ENCODE measurements at regions not wholly inside any gene's neighbourhood (a gene's known extent, or its start where the extent isn't known, plus 50 kb on each side); places are given as distances from the start of the nearest gene placed in this dataset.

DNA sequence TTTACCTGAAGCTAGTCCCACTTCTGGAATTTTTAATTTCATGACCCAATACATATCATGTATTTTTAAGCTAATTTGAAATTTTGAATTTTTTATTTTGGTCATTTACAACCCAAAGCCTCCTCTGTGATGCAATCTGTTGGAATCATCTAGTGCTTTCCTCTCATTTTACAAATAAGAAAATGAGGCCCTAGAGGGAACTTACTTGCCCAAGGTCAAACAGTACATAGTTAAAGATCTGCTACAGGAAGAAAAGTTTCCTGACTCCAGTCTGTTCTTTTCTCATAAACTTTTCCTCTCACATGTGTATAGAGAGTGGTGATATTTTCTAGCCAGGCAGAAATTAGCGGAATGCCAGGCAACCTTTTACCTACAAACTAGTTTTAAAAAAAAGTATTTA is 59.3 kb upstream of the DPT start:
- Histone ChIP-seq H3K4me2 (ENCODE audit: insufficient read depth, low read length) (no peak overlapping the region), H3K9me3 (ENCODE audit: insufficient read depth, low read length, severe bottlenecking) (no peaks in the 10 kb centered on the region), H3K9ac (ENCODE audit: low read depth, low read length) (no peak overlapping the region), H3K79me2 (ENCODE audit: insufficient read depth, low read length) (no peaks in the 10 kb centered on the region), H3K27ac (ENCODE audit: low read length) (no peak overlapping the region), H3K4me1 (ENCODE audit: insufficient read depth, low read length) (no peaks in the 10 kb centered on the region), H4K20me1 (ENCODE audit: insufficient read depth, low read length) (no peaks in the 10 kb centered on the region), H3K4me3 (ENCODE audit: low read depth in 1 of 2, low read length in 2 of 2) (no peak overlapping the region), H2AFZ (ENCODE audit: low read depth, low read length) (no peak overlapping the region), H3K36me3 (ENCODE audit: insufficient read depth, low read length) (no peaks in the 10 kb centered on the region), H3K27me3 (ENCODE audit: insufficient read depth, low read length, poor library complexity) (no peaks in the 10 kb centered on the region)
- no peak for TF ChIP-seq EZH2 (IDR thresholded peaks at IDR 0.05; ENCODE audit: borderline replicate concordance, low read depth, low read length, severe bottlenecking)
- TF ChIP-seq, protein P1, sequence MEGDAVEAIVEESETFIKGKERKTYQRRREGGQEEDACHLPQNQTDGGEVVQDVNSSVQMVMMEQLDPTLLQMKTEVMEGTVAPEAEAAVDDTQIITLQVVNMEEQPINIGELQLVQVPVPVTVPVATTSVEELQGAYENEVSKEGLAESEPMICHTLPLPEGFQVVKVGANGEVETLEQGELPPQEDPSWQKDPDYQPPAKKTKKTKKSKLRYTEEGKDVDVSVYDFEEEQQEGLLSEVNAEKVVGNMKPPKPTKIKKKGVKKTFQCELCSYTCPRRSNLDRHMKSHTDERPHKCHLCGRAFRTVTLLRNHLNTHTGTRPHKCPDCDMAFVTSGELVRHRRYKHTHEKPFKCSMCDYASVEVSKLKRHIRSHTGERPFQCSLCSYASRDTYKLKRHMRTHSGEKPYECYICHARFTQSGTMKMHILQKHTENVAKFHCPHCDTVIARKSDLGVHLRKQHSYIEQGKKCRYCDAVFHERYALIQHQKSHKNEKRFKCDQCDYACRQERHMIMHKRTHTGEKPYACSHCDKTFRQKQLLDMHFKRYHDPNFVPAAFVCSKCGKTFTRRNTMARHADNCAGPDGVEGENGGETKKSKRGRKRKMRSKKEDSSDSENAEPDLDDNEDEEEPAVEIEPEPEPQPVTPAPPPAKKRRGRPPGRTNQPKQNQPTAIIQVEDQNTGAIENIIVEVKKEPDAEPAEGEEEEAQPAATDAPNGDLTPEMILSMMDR (IDR thresholded peaks at IDR 0.05; ENCODE audit: borderline replicate concordance, extremely low read depth, low read length, poor library complexity, severe bottlenecking): no peak
- DNase-seq: no peak
- no peak for ATAC-seq (ENCODE audit: insufficient read depth, low read depth)

DNA sequence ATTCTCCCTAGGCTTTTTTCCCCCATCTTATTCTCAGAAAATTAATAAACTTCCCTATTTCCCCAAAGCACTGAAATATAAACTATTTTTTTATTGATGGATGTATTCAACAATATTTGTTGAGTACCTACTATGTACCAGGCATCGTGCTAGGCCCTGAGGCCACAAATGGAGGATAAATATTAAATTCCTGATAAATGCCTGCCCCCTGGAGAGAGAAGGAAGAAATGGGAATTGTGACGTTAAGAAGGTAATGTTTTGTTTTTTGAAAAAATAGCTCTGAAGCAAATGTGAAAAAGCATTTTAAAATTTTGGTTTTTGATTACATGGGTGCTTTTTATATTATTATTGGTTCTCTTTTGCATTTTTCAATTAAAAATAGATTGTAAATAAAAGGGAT is 60.5 kb upstream of the DPT start:
- no peak overlapping the region for H3K4me2 ChIP-seq (ENCODE audit: insufficient read depth, low read length)
- no peak for DNase-seq
- TF ChIP-seq, protein P1 (IDR thresholded peaks at IDR 0.05; ENCODE audit: borderline replicate concordance, extremely low read depth, low read length, poor library complexity, severe bottlenecking): peak; percentile 7
- TF ChIP-seq EZH2 (IDR thresholded peaks at IDR 0.05; ENCODE audit: borderline replicate concordance, low read depth, low read length, severe bottlenecking): no peak
- no peaks in the 10 kb centered on the region for H3K79me2 ChIP-seq (ENCODE audit: insufficient read depth, low read length)
- H3K4me3 ChIP-seq (ENCODE audit: low read depth in 1 of 2, low read length in 2 of 2): no peak overlapping the region
- no peaks in the 10 kb centered on the region for H3K9me3 ChIP-seq (ENCODE audit: insufficient read depth, low read length, severe bottlenecking)
- no peaks in the 10 kb centered on the region for H3K36me3 ChIP-seq (ENCODE audit: insufficient read depth, low read length)
- no peaks in the 10 kb centered on the region for H3K27me3 ChIP-seq (ENCODE audit: insufficient read depth, low read length, poor library complexity)
- H2AFZ ChIP-seq (ENCODE audit: low read depth, low read length): no peak overlapping the region
- no peak for ATAC-seq (ENCODE audit: insufficient read depth, low read depth)
- no peak overlapping the region for H3K9ac ChIP-seq (ENCODE audit: low read depth, low read length)
- no peaks in the 10 kb centered on the region for H3K4me1 ChIP-seq (ENCODE audit: insufficient read depth, low read length)
- no peak overlapping the region for H3K27ac ChIP-seq (ENCODE audit: low read length)
- H4K20me1 ChIP-seq (ENCODE audit: insufficient read depth, low read length): no peaks in the 10 kb centered on the region

DNA sequence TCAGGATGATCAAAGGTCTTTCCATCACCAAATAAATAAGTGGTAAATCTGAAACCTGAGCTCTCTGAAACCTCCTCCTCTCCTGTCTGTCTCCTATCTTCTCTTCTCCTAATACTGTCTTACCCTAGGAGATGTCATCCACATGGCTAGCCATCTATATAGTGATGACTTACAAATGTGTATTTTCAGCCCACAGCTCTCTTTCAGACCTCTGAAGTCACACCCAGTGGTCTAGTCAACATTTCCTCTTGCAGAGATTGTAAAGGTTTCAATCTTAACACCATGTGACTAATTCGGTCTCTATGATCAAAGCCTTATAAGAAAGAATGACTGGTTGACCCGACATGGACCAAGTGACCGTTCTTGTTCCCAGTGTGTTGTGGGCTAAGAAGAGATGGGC is 63.1 kb upstream of the DPT start:
- Histone ChIP-seq H3K9me3 (ENCODE audit: insufficient read depth, low read length, severe bottlenecking) (no peaks in the 10 kb centered on the region), H3K27me3 (ENCODE audit: insufficient read depth, low read length, poor library complexity) (no peaks in the 10 kb centered on the region), H3K79me2 (ENCODE audit: insufficient read depth, low read length) (no peaks in the 10 kb centered on the region), H3K27ac (ENCODE audit: low read length) (no peak overlapping the region), H3K4me1 (ENCODE audit: insufficient read depth, low read length) (no peaks in the 10 kb centered on the region), H3K36me3 (ENCODE audit: insufficient read depth, low read length) (no peaks in the 10 kb centered on the region), H2AFZ (ENCODE audit: low read depth, low read length) (no peak overlapping the region), H3K4me3 (ENCODE audit: low read depth in 1 of 2, low read length in 2 of 2) (no peak overlapping the region), H3K4me2 (ENCODE audit: insufficient read depth, low read length) (no peak overlapping the region), H4K20me1 (ENCODE audit: insufficient read depth, low read length) (no peaks in the 10 kb centered on the region), H3K9ac (ENCODE audit: low read depth, low read length) (no peak overlapping the region)
- no peak for TF ChIP-seq EZH2 (IDR thresholded peaks at IDR 0.05; ENCODE audit: borderline replicate concordance, low read depth, low read length, severe bottlenecking)
- TF ChIP-seq, protein P1 (IDR thresholded peaks at IDR 0.05; ENCODE audit: borderline replicate concordance, extremely low read depth, low read length, poor library complexity, severe bottlenecking): no peak
- DNase-seq (no peak), ATAC-seq (ENCODE audit: insufficient read depth, low read depth) (no peak)

DNA sequence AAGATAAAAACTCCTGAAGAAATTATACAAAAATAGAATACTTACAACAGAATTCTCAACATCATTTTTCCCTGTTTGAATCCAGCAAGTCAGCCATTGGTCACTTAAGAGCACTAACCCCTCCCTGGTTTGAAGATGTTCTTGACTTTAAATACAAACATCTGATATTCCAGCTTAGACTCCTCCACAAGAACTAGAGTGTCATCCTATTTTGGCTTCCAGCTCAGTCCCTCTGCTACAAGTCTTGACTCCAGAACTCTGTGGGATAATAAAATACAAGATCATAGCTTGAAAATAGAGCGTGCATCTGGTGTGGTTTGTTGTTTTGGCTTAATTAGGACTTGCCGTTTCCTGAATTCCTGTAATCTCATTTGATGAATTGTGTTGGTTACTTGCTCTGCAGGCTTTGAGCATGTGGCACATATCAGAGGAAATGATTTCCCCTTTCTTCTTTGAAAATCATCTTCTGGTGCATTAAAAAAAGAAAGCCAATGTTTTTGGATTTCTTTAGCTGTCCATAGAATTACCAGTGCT is 63.7 kb upstream of the DPT start:
- H3K9ac ChIP-seq (ENCODE audit: low read depth, low read length): no peak overlapping the region
- H3K36me3 ChIP-seq (ENCODE audit: insufficient read depth, low read length): no peaks in the 10 kb centered on the region
- H2AFZ ChIP-seq (ENCODE audit: low read depth, low read length): no peak overlapping the region
- H3K4me1 ChIP-seq (ENCODE audit: insufficient read depth, low read length): no peaks in the 10 kb centered on the region
- DNase-seq (no peak), ATAC-seq (ENCODE audit: insufficient read depth, low read depth) (no peak)
- no peak for TF ChIP-seq EZH2 (IDR thresholded peaks at IDR 0.05; ENCODE audit: borderline replicate concordance, low read depth, low read length, severe bottlenecking)
- TF ChIP-seq, protein P1 (IDR thresholded peaks at IDR 0.05; ENCODE audit: borderline replicate concordance, extremely low read depth, low read length, poor library complexity, severe bottlenecking): no peak
- H3K9me3 ChIP-seq (ENCODE audit: insufficient read depth, low read length, severe bottlenecking): no peaks in the 10 kb centered on the region
- H3K4me3 ChIP-seq (ENCODE audit: low read depth in 1 of 2, low read length in 2 of 2): no peak overlapping the region
- no peaks in the 10 kb centered on the region for H3K79me2 ChIP-seq (ENCODE audit: insufficient read depth, low read length)
- H3K4me2 ChIP-seq (ENCODE audit: insufficient read depth, low read length): no peak overlapping the region
- no peaks in the 10 kb centered on the region for H3K27me3 ChIP-seq (ENCODE audit: insufficient read depth, low read length, poor library complexity)
- H4K20me1 ChIP-seq (ENCODE audit: insufficient read depth, low read length): no peaks in the 10 kb centered on the region
- H3K27ac ChIP-seq (ENCODE audit: low read length): no peak overlapping the region
